Uterus (tissue), 2 donors: ENCODE measurements at regions not wholly inside any gene's neighbourhood (a gene's known extent, or its start where the extent isn't known, plus 50 kb on each side); places are given as distances from the start of the nearest gene placed in this dataset.

Experiments
- CTCF ChIP-seq, 4 experiments: fragments of 200-600 bp in 2 of 4; fragments of 450-650 bp in 2 of 4; sonication (generic) in 2 of 4; IDR thresholded peaks; one replicate each; pipeline ENCODE4 v1.5.1; 2016 to 2019; ENCODE audit warnings: antibody characterized with exemption in 4 of 4, mild to moderate bottlenecking in 2 of 4, moderate library complexity in 1 of 4
- POLR2A ChIP-seq, 2 donors: fragments of 450-650 bp; IDR thresholded peaks; one replicate each; pipeline ENCODE4 v1.6.1; 2016; ENCODE audit warnings: antibody characterized with exemption in 2 of 2, mild to moderate bottlenecking in 1 of 2, moderate library complexity in 1 of 2

- TF ChIP-seq CTCF (IDR thresholded peaks at IDR 0.05) (no peak), POLR2A (IDR thresholded peaks at IDR 0.05) (no peak)
These were observed 69.7 kb upstream of the DCLK2 start for GRCh38 chr4:150008546-150008945.
